IPS DF 4.7 (cell line): ENCODE measurements at regions not wholly inside any gene's neighbourhood (a gene's known extent, or its start where the extent isn't known, plus 50 kb on each side); places are given as distances from the start of the nearest gene placed in this dataset.

ENCODE experiments used
- DNase-seq: peaks from one replicate; pipeline ENCODE4 v3.0.0-alpha.2; 2013; ENCODE audit warnings: low spot score; ENCODE audit errors: extremely low read depth

DNA sequence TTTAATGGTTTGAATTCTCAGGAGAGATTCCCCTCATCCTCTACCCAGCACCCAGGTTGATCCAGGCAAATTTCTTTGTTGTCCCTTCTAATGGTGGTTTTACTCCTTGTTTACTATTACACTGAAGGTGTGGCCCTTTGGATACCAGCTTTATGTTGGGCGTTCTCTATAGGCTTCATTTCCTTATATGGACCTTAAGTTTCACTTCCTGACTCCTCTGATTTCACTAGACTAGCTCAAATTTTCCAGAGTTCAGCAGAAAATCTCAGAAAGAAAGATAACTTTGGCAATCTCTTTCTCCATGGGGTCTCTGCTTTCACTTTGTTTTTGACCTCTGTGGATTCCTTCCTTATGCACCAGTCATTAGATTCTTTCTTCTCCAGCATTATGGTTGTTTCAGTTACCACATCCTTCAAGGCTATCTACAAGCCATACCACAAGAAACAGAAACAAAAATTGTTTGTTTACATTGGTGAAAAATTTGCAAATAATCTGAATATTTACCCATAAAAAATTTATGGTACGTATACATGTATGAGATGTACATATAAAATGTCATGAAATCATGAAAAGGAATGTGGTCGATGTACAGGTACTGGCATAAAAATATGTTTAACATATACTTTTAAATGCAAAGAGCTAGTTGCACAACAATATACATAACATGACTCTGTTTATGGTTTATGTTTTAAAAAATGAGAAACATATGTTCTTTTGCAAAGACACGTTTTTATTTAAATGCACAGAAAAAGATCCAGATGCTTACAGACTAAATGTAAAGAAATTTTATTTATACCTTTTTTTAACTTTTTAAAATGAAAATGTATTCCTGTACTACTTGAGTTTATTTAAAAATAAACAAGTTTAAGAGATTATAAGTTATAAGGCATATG lies 212.6 kb downstream of the LACC1 start:
- no peak for DNase-seq

DNA sequence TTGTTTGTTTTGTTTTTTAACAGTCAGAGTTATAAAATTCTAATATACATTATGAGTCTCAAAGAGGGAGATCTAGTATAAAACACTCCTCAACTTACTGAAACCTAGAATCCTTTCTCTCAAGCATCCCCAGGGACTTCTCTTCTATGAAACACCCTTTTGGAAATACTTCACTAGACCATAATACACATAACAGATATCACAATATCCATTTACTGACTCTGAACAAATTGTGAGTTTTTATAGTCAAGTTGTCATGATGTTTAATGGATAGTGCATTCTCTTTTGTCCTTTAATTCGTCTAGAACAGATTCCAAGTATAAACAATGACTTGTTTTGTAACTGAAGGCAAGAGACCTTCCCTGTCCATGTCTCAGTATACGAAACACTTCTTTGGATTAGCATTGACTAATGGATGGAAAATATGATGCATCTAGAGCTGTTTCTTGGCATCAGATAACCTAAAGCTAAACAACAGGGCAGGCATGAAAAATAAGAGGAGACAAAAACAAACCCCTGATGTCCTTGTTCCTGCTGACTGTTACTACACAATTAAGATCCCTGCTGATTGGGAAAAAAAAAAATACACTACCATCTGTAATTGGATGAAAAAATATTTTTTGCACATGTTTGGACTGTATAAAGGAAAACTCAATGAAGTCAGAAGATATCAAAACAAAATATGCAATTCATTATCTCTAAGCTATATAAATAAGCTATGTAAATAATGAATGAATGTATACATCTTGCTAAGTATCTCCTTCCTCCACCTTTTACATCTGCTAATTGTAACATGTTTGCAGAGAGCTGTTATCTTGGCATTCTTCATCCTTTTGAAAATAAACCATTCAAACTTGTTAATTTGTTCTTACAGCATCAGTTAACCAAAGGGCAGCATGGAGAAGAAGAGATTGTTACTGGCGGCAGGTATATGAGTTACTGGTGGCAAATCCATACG lies 214.2 kb downstream of the LACC1 start:
- DNase-seq = no peak

DNA sequence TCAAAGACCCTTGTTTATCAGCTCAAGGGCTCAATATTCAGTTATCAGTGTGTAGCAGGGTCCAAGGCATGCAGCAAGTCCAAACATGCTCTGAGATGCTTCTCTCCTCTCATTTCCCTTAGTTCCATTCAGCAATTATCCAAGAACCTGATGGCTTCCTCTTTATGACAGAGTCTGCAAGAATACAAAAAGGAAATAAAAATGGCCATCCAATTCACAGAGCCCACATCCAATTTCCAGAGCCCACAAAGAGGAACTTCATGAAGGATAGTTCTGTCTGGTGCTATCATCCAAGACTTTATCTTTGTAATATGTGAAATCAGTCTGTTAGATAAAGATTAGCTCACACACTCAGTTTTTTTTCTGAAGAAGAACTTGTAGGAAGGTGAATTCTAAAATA lies 217.2 kb downstream of the LACC1 start:
- no peak for DNase-seq

DNA sequence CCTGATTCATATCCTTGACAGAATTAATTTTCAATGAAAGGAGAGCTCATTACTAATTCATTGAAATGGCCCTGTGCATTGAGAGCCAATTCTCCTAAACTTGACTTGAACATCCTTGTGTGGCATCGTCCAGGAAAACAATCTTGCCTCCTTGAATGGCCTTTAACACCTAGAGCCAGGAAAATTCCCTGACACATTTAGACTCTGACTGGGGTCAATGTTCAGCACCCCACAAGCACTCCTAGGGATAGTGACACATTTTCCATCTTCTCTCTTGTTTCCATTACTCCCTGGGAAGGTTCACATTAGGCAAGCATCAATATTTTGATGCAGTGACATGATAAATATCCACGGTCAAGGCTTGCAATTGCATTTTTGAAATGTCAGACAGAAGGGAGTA lies 218.9 kb downstream of the LACC1 start:
- DNase-seq = no peak

DNA sequence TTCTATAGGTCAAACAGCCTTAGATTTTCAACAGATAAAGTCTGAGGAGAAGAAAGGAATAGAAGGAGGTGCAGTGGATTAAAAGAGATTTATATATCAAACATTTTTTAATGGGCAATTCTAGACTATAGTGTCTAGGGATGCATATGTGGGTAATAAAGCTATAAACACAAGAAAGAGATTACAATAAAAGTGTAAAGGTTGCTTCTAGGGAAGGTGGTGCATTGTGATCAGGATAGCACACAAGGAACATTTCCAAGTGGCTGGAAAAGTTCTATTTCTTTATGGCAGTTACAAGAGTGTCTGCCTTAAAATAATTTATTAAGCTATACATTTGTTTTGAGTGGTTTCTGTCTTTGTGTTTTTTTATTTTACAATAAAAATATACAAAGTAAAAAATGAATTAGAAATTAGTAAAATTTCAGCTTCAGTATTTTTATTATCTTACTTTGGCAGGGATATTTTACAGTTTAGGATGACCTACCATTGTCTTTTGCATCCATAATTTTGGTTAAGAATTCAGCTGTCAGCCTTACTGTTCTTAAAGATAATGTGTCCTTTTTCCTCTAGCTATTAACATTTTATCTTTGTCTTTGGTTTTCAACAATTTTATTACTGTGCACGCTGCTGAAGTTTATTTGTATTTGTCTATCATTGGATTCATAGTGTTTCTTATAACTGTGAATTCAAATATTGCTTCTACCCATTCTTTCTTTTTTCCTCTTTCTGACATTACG lies 221.8 kb downstream of the LACC1 start:
- DNase-seq = no peak

DNA sequence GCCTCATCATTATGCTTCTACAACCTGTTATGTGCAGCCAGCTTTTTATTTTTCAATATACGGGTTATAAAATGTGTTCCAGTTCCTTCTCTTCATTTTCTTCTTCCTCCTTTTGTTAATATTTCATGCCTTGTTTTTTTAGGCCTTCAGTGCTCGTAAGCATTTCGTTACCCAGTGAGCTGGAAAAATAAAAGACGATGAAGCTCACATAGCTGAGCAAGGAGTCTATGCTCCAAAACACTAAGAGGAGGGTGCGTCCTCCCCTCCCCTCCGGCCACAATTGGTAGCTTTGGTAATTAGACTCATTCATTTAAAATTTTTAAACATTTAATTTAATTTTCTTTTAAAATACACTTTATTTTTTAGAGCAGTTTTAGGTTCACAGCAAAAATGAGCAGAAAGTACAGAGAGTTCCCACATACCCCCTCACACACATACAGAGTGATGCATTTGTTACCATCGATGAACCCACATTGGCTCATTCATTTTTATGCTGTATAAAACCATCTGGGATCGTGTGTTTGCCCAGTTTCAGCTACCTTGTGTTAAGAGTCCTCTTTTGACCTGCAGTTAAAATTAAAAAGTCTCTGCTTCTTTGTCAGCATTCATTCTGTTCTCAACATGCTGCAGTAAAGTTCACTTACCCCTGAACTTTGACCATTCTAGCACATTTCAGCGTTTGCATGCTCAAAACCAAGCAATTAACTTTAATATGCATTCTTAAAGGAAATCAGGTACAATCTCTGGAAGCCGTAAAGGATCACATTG lies 223.9 kb downstream of the LACC1 start:
- DNase-seq = no peak

DNA sequence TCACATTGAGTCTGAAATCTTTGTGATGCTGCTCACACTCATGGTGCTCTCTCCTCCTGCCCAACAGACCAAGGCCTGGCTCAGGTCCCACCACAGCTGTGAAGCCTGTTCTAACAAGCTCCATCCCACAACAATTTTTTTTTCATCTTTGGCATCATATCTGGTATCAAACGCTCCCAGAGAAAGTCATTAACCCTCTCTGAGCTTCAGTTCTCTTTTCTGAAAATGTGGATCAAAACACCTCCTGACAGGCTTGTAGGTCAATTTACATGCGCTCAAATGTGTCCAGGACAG lies 224.4 kb downstream of the LACC1 start:
- DNase-seq = no peak

DNA sequence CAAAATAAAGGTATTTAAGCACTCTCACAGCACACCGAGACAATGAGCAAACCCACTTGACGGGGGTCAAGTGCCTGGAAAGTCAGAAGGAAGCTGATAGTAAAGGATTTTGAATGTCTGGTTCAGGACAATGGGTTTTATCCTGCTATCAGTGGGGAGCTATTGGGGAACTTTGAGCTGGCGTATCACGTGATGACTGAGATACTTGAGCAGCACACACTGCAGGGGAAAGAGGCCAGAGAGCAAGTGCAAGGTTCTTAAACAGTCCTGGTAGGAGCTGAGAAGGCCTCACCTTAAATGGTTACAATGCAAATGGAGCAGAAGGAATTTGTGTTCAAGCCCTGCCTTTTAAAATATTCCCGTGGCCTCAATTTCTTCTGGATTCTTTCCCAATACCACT lies 225.3 kb downstream of the LACC1 start:
- no peak for DNase-seq

DNA sequence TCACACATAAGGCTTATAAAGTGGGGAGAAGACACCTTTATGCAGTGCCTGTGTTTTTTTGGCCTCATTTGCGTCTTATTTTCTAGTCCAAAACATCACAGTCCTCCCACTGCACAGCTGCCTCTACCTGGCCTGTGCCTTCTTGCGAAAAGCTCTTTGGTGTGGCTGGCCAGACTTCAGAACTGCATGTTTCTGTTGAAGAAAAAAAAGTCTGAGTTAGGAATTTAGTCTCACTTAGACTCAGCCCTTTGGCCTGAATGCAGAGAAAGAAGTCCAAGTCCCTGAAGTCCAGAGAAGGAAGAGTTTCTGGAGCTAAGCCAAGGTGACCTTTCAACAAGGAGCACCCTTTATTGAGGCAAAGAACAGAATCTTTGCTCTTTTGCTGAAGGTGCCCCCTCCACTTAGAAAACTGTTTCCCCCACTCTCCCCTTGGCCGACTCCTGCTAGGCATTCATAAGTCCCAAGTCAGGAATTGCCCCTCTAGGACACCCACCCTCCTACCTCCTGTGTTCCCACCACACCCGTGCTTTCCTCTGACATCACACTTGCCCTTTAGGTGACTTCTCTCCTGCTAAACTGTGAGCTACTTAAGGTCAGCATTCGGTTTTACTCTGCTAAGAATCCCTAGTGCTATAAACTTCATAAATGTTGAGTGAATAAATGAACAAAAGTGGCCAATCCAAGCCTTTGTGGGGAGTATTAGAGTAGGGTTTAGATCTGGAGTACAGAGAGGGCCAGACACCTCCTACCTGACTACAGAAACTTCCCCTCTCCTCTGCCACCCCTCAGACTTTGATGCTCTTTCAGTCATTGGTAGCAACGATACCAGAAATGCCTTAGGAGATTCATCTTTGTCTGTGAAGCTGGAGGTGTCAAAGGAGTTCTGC lies 226.8 kb downstream of the LACC1 start:
- DNase-seq = no peak

DNA sequence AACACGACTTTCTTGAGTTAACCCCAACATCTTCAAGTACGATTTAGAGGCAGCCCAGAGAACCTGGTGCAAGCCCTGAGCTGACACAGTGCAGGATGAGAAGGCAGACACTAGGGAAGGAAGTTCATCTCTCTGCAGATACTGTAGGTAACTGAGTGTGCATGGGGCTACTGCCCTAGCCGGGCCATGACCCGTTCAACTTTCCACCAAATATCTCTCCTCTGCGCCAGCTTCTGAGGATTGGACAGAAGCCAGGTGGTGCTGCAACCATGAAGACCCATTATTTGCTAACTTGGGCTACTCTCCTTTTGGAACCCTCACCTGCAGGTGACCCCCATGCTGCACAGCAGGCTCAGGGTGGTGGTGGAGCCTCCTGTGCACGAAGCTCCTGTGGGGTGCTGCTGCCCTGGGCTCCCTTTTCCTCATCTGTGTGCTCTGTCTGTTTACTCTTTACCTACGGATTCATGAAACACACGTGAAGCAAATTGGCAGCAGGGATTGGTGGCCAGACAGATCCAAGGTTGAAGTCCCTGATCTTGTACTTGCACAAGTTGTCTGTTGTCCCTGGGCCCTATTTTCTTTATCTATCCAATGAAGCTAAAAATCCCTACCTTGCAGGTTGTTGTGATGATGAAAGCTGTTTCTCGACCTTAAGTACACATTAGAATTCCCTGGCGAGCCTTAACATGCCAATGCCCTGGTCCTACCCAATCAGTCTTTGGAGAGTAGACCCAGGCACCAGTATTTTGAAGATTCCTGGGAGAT lies 227.8 kb downstream of the LACC1 start:
- no peak for DNase-seq

DNA sequence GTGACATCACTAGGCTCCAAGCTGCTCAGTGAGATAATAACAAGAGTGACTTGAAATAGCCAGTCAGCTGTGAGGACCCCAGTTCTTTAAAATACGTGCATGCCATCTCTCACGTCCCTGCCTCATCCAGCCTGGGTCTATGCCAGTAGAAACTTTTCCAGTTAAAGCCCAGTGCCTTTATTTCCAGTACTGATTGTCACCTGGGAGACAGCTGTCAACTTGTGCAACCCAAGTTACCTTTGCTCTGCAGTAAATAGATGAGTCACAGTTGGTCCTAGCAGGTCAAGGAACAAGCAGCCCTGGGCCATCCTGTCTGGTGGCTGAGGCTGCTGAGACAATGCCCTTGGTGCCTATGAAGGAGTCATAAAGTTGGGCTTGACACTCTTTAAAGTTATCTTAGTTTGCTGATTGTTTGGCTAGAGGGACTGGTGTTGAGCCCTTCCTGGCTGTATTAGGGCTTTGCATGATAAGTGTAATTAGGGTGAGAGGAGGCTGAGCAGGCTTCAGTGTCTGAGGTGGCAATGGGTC lies 228.7 kb downstream of the LACC1 start:
- no peak for DNase-seq

DNA sequence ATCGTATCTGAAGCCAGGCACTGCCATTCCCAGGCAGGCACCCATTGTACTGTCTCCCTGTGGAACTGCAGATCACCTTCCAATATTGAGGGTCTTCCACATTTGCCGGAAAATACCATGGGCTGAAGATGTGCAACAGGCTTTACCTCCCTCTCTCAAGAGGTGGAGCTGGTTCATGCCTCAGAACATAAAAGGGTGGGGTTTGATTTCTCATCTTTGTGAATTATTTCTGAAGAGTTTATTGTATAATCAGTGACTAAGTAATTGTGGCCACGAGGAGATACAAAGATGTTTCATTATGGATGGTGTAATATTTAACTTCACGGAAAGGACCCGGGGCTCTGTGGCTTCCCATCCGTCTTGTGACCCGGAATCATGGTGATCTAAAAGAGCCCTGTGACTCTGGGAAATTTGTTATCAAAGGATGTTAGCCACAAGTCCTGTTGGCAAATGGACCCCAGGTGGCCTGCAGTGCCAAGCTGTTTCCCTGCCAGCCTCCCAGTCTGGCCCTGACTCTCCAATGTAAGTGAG lies 230.5 kb downstream of the LACC1 start:
- DNase-seq = no peak

DNA sequence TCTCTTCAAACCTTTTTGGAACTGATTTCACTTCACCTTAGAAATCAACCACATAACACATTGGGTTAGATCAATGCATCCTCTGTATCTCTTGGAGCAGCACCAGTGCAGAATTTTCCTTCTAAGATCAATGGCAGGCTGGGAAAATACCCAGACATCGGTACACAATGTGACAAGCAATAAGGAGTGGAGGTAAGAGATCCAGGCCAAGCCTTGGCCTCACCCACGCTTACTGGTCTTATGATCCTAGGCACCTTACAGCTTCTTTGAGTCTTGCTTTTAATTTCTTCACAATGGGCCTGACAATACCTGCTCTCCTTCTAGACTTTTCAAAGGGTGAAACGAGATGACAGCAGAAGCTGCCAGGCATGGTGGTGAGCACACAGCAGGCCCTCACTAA lies 232.0 kb downstream of the LACC1 start:
- DNase-seq = no peak

DNA sequence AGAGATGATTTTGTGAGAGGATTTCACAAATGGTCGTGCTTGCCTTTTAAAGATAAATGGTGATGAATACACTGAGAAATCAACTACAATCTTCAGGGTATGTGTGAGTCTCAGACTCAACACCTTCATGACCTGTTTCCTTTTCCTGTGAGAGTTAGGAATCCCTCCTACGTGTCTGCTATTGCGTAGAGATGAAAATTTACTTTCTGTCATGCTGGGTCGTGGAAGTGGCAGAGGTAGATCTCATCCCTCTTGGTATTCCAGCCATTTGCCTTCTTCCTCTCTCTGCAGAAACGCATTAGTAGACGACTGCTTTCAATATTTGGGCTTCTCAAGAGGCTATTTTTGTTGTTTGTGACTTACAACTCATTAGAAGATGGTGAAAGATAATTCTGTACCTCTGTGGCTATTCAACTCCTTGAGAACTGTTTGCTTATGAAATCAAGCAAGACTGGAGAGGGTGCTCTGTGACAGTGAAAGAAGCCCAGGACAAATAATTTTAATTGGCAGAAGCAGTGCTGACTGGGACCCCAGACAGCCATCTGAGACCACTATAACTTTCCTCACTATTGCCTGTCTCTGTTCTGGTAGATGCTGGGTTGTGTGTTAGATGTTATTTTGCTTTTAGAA lies 233.1 kb downstream of the LACC1 start:
- no peak for DNase-seq

DNA sequence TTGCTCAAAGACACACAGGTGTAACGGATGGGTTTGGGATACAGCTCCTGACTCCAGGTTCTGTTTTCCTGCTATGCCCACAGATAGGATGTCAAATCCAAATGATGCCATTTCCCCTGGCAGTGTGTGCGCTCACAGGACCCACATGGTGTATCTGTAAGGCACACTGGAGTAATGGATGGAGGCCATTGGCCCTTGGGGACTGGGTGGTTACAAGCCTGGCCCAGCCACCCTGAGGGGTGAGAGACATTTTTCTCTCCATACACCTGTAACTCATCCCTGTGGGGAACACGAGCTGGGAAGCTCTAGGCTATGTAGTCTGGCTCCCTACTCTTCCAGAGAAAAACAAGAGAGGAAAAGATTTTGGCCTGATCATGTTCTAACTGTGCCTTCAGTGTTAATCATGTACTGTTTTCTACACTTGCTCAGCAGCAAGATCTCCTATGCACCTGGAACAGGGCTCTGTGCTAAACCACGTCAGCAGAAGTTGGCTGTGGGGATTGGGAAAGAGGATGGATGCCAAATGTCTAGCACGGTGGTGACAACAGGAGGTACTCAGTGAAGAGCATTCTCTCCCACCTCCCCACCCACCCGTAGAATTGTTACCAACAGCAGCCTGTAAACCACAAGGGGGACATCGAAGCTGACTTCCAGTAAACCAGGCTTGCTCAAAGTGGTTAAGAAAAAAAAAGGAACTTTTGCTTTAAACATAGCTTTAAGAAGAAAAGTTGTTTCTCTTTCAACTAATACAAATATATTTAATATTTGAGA lies 237.0 kb downstream of the LACC1 start:
- DNase-seq = no peak

DNA sequence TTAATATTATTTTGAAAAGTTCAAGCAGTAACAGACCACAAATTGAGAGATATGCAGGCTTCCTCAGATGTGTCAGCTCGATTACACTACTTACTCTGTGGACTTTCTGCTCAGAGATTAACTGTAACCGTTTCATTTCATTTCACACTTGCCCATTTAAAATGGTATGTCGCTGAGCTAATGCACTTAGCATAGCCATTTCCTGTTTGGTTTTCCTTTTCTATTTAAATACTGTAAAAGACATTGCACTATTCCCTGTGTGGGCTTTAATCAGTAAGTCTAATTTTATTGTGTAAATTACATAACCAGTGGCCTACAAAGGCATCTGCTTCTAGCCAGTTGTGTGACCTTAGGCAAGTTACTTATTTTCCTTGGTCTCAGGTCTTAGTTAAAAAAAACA lies 237.6 kb downstream of the LACC1 start:
- DNase-seq = no peak

DNA sequence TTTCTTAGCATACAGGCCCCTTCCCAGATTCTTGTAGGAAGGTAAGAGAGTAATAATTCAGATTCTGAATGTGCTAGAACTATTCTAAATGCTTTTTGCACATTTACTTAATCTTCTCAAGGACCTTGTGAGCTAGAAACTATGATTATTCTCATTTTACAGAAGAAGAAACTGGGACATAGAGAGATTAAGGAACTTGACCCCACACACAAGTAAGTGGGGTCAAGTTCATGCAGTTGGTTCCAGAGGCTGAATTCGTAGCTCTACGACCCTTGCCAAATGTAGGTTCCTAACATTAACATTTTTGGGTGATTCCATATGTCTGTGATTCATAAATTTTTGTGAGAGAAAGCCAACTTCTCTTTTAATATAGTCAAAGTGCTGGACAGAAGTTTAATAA lies 238.1 kb downstream of the LACC1 start:
- no peak for DNase-seq

DNA sequence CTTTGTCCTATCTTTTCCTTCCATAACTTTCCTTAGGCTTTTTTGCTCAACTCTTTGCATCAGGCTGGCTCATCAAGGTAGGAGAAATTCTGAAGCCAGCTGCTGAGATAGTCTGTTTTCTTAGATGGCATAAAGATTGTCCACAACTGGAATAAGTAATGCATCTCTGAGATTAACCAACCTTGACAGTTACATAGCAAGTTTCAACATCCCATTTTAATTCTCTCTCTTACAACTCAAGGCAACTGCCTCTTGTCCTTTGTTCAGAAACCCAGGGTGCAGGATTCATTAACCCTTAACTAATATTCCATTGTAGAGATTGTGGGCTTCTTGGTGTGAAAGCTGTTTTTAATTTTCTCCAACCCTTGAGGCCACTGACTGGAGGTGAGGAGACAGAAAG lies 239.2 kb downstream of the LACC1 start:
- DNase-seq = no peak
